ENCODE measurements at regions not wholly inside any gene's neighbourhood (a gene's known extent, or its start where the extent isn't known, plus 50 kb on each side); places are given as distances from the start of the nearest gene placed in this dataset.

GRCh38 chr5:61828856-61829255 lies 477.1 kb upstream of the KIF2A start:
- no peak for DNase-seq (ENCODE audit: low spot score)

- no peak for DNase-seq (ENCODE audit: low spot score)
Observed at GRCh38 chr5:61831736-61832135, 474.3 kb upstream of the KIF2A start.

- DNase-seq (ENCODE audit: low spot score): no peak
Observed at GRCh38 chr5:61837788-61838187, 468.2 kb upstream of the KIF2A start.

- no peak for DNase-seq (ENCODE audit: low spot score)
Observed at GRCh38 chr5:61840361-61840760, 465.6 kb upstream of the KIF2A start.

- no peak for DNase-seq (ENCODE audit: low spot score)
Observed at GRCh38 chr5:61842840-61843239, 463.2 kb upstream of the KIF2A start.

GRCh38 chr5:61850696-61851095 lies 455.3 kb upstream of the KIF2A start:
- no peak for DNase-seq (ENCODE audit: low spot score)

GRCh38 chr5:61854531-61854930 lies 451.5 kb upstream of the KIF2A start:
- DNase-seq (ENCODE audit: low spot score): no peak

GRCh38 chr5:61860978-61861377 lies 445.0 kb upstream of the KIF2A start:
- DNase-seq (ENCODE audit: low spot score): no peak

GRCh38 chr5:61866930-61867329 lies 439.1 kb upstream of the KIF2A start:
- no peak for DNase-seq (ENCODE audit: low spot score)

- DNase-seq (ENCODE audit: low spot score): no peak
Observed at GRCh38 chr5:61869333-61869732, 436.7 kb upstream of the KIF2A start.

- DNase-seq (ENCODE audit: low spot score): no peak
Observed at GRCh38 chr5:61878471-61878870, 427.5 kb upstream of the KIF2A start.

- DNase-seq (ENCODE audit: low spot score): no peak
Observed at GRCh38 chr5:61881821-61882487, 424.1 kb upstream of the KIF2A start.

- DNase-seq (ENCODE audit: low spot score): no peak
Observed at GRCh38 chr5:61882901-61883500, 423.0 kb upstream of the KIF2A start.

GRCh38 chr5:61884252-61884855 lies 421.7 kb upstream of the KIF2A start:
- no peak for DNase-seq (ENCODE audit: low spot score)

- DNase-seq (ENCODE audit: low spot score): no peak
Observed at GRCh38 chr5:61886214-61886613, 419.8 kb upstream of the KIF2A start.

- no peak for DNase-seq (ENCODE audit: low spot score)
Observed at GRCh38 chr5:61887271-61887670, 418.7 kb upstream of the KIF2A start.

- no peak for DNase-seq (ENCODE audit: low spot score)
Observed at GRCh38 chr5:61894046-61894445, 412.0 kb upstream of the KIF2A start.

GRCh38 chr5:61896811-61897210 lies 409.2 kb upstream of the KIF2A start:
- DNase-seq (ENCODE audit: low spot score): no peak

- no peak for DNase-seq (ENCODE audit: low spot score)
Observed at GRCh38 chr5:61897251-61897650, 408.8 kb upstream of the KIF2A start.

GRCh38 chr5:61901997-61902396 lies 404.0 kb upstream of the KIF2A start:
- DNase-seq (ENCODE audit: low spot score): no peak

GRCh38 chr5:61904730-61905129 lies 401.3 kb upstream of the KIF2A start:
- no peak for DNase-seq (ENCODE audit: low spot score)

GRCh38 chr5:61905613-61906012 lies 400.4 kb upstream of the KIF2A start:
- no peak for DNase-seq (ENCODE audit: low spot score)

- no peak for DNase-seq (ENCODE audit: low spot score)
Observed at GRCh38 chr5:61906820-61907219, 399.2 kb upstream of the KIF2A start.

- DNase-seq (ENCODE audit: low spot score): no peak
Observed at GRCh38 chr5:61907995-61908394, 398.0 kb upstream of the KIF2A start.
